Fibroblast of the aortic adventitia (primary cell): ENCODE measurements at regions not wholly inside any gene's neighbourhood (a gene's known extent, or its start where the extent isn't known, plus 50 kb on each side); places are given as distances from the start of the nearest gene placed in this dataset.

Source experiments
- DNase-seq: peaks from one replicate; pipeline ENCODE4 v3.0.0-alpha.2; 2010; ENCODE audit warnings: low read depth
- H3K4me3 ChIP-seq: 2 replicates; pipeline ENCODE4 v1.5.1; 2011; ENCODE audit warnings: low read depth, mild to moderate bottlenecking, control low read depth, low read length, moderate library complexity
- CTCF ChIP-seq: IDR thresholded peaks from 2 replicates; pipeline ENCODE4 v1.5.1; 2011; ENCODE audit warnings: mild to moderate bottlenecking, low read length, control low read depth, inconsistent platforms; ENCODE audit not compliant: insufficient read depth

- H3K4me3 ChIP-seq, result no peak overlapping the region
- DNase-seq, result no peak
- TF ChIP-seq CTCF, result no peak
These were observed 203.7 kb downstream of the TBX18 start for GRCh38 chr6:84560436-84561390.

GRCh38 chr6:84556541-84557335, 207.7 kb downstream of the TBX18 start:
- no peak for TF ChIP-seq CTCF
- DNase-seq, result peak; percentile 42
- no peak overlapping the region for H3K4me3 ChIP-seq

GRCh38 chr6:84554706-84555105, 209.7 kb downstream of the TBX18 start:
- DNase-seq, result no peak
- H3K4me3 ChIP-seq, result no peak overlapping the region
- no peak for TF ChIP-seq CTCF

GRCh38 chr6:84554074-84554473, 210.3 kb downstream of the TBX18 start:
- TF ChIP-seq CTCF, result no peak
- DNase-seq, result peak; percentile 91
- no peak overlapping the region for H3K4me3 ChIP-seq

GRCh38 chr6:84553527-84553926, 210.9 kb downstream of the TBX18 start:
- peak; percentile 45 for DNase-seq
- no peak for TF ChIP-seq CTCF
- H3K4me3 ChIP-seq, result no peak overlapping the region

- DNase-seq, result no peak
- no peak for TF ChIP-seq CTCF
- H3K4me3 ChIP-seq, result no peak overlapping the region
These were observed 212.6 kb downstream of the TBX18 start for GRCh38 chr6:84551797-84552196.
